Keratinocyte (primary cell): ENCODE measurements at regions not wholly inside any gene's neighbourhood (a gene's known extent, or its start where the extent isn't known, plus 50 kb on each side); places are given as distances from the start of the nearest gene placed in this dataset.
A peak's percentile ranks its signal among the peaks of the same experiment; 100 is the strongest.

Source experiments
- DNase-seq: peaks from one replicate; pipeline ENCODE4 v3.0.0-alpha.2; 2011; ENCODE audit warnings: low read depth, missing footprints, low spot score
- FAIRE-seq: peaks from 2 replicates; lab custom pipeline; 2011; peaks lifted over from hg19 to GRCh38; lab: Jason Lieb, UNC
- H2AFZ ChIP-seq: 2 replicates; pipeline ENCODE4 v1.6.0; 2012; ENCODE audit warnings: low read length, control low read depth, inconsistent platforms; ENCODE audit not compliant: control insufficient read depth
- H3K27ac ChIP-seq: 2 replicates; pipeline ENCODE4 v1.5.1; 2011; ENCODE audit warnings: low read length; ENCODE audit not compliant: control insufficient read depth, insufficient read depth
- H3K27me3 ChIP-seq: 3 replicates; pipeline ENCODE4 v1.6.0; 2011; ENCODE audit warnings: low read length; ENCODE audit not compliant: control insufficient read depth, insufficient read depth; ENCODE audit errors: extremely low read depth
- H3K36me3 ChIP-seq, 2 experiments: 2 replicates in 1 of 2; 3 replicates in 1 of 2; pipeline ENCODE4 v1.5.1; 2011; ENCODE audit warnings: low read length in 2 of 2, mild to moderate bottlenecking in 1 of 2; ENCODE audit not compliant: control insufficient read depth in 2 of 2, insufficient read depth in 2 of 2; ENCODE audit errors: extremely low read depth in 1 of 2
- H3K4me1 ChIP-seq: 3 replicates; pipeline ENCODE4 v1.5.1; 2011; ENCODE audit warnings: low read length; ENCODE audit not compliant: control insufficient read depth, insufficient read depth; ENCODE audit errors: extremely low read depth
- H3K4me2 ChIP-seq: 3 replicates; pipeline ENCODE4 v1.6.0; 2011; ENCODE audit warnings: low read depth, low read length; ENCODE audit not compliant: control insufficient read depth, insufficient read depth; ENCODE audit errors: extremely low read depth
- H3K4me3 ChIP-seq, 3 experiments: fragments of 200-600 bp in 1 of 3; sonication (generic) in 1 of 3; 2 replicates in 2 of 3; 3 replicates in 1 of 3; pipeline ENCODE4 v1.5.1; 2011 to 2016; ENCODE audit warnings: low read length in 3 of 3, mild to moderate bottlenecking in 3 of 3, control low read depth in 2 of 3, inconsistent platforms in 1 of 3, low read depth in 1 of 3, mixed read lengths in 1 of 3, mixed run types in 1 of 3, moderate library complexity in 1 of 3; ENCODE audit not compliant: control insufficient read depth in 2 of 3, insufficient read depth in 2 of 3; ENCODE audit errors: extremely low read depth in 1 of 3
- H3K79me2 ChIP-seq: 2 replicates; pipeline ENCODE4 v1.6.0; 2012; ENCODE audit warnings: low read length; ENCODE audit not compliant: control insufficient read depth, insufficient read depth
- H3K9ac ChIP-seq: 3 replicates; pipeline ENCODE4 v1.6.0; 2011; ENCODE audit warnings: low read length; ENCODE audit not compliant: control insufficient read depth, insufficient read depth; ENCODE audit errors: extremely low read depth
- H3K9me1 ChIP-seq: 3 replicates; pipeline ENCODE4 v1.6.0; 2011; ENCODE audit warnings: low read length; ENCODE audit not compliant: control insufficient read depth, insufficient read depth; ENCODE audit errors: extremely low read depth
- H3K9me3 ChIP-seq: 2 replicates; pipeline ENCODE4 v1.5.1; 2012; ENCODE audit warnings: low read depth, low read length; ENCODE audit not compliant: control insufficient read depth
- H4K20me1 ChIP-seq: 3 replicates; pipeline ENCODE4 v1.6.0; 2011; ENCODE audit warnings: low read length; ENCODE audit not compliant: control insufficient read depth, insufficient read depth; ENCODE audit errors: extremely low read depth
- CTCF ChIP-seq, 3 experiments: IDR thresholded peaks in 1 of 3; conservative IDR thresholded peaks in 1 of 3; optimal IDR thresholded peaks in 1 of 3; 2 replicates in 2 of 3; 3 replicates in 1 of 3; pipeline versions ENCODE3 to v1.5.1; 2011; ENCODE audit warnings: low read length in 3 of 3, mild to moderate bottlenecking in 3 of 3, moderate library complexity in 2 of 3, control low read depth in 1 of 3, inconsistent platforms in 1 of 3; ENCODE audit not compliant: insufficient read depth in 2 of 3; ENCODE audit errors: extremely low read depth in 1 of 3
- EZH2 ChIP-seq: IDR thresholded peaks from one replicate; pipeline ENCODE4 v1.6.1; 2012; ENCODE audit warnings: inconsistent platforms, mild to moderate bottlenecking, low read length, moderate library complexity
- dilution Hi-C: fragments of 300-500 bp; cut with MboI; formaldehyde crosslinking; loops from one replicate; pipeline ENCODE4 v1.7.0; 2020; ENCODE audit warnings: low sequenced_read_pairs; ENCODE audit not compliant: extremely low pct_ligation_motif_present

GRCh38 chr5:110085826-110086225 is 396.1 kb downstream of the MAN2A1 start:
- Histone ChIP-seq H3K79me2 (no peaks in the 10 kb centered on the region), H3K4me1 (peaks cover 25% of the 10 kb centered on the region), H3K9me1 (no peaks in the 10 kb centered on the region), H3K36me3 (no peaks in the 10 kb centered on the region), H3K9ac (no peak overlapping the region), H3K27ac (no peak overlapping the region), H4K20me1 (no peaks in the 10 kb centered on the region), H3K9me3 (no peaks in the 10 kb centered on the region), H2AFZ (no peak overlapping the region), H3K27me3 (no peaks in the 10 kb centered on the region), H3K4me2 (no peak overlapping the region), H3K4me3 (no peak overlapping the region)
- no peak for DNase-seq
- FAIRE-seq, result no peak
- dilution Hi-C loops, result no loop called here
- no peak for TF ChIP-seq CTCF (optimal IDR thresholded peaks at IDR 0.05 in 1 of 3, IDR thresholded peaks at IDR 0.05 in 1 of 3, conservative IDR thresholded peaks at IDR 0.05 in 1 of 3; ENCODE audit: extremely low read depth in 1 of 3, insufficient read depth in 2 of 3, low read length in 3 of 3)
- TF ChIP-seq EZH2, result no peak

GRCh38 chr5:110086658-110087388 is 397.1 kb downstream of the MAN2A1 start:
- H2AFZ ChIP-seq, result peak overlapping the region; percentile 8
- H3K27me3 ChIP-seq, result no peaks in the 10 kb centered on the region
- no peaks in the 10 kb centered on the region for H3K9me3 ChIP-seq
- H3K9me1 ChIP-seq, result no peaks in the 10 kb centered on the region
- H4K20me1 ChIP-seq, result no peaks in the 10 kb centered on the region
- dilution Hi-C loops, result no loop called here
- no peaks in the 10 kb centered on the region for H3K36me3 ChIP-seq
- H3K27ac ChIP-seq, result peak overlapping the region; percentile 43
- no peak overlapping the region for H3K9ac ChIP-seq
- TF ChIP-seq EZH2 (no peak), CTCF (optimal IDR thresholded peaks at IDR 0.05 in 1 of 3, IDR thresholded peaks at IDR 0.05 in 1 of 3, conservative IDR thresholded peaks at IDR 0.05 in 1 of 3; ENCODE audit: extremely low read depth in 1 of 3, insufficient read depth in 2 of 3, low read length in 3 of 3) (no peak)
- H3K4me2 ChIP-seq, result peak overlapping the region; percentile 38
- no peak overlapping the region for H3K4me3 ChIP-seq
- H3K4me1 ChIP-seq, result peaks cover 25% of the 10 kb centered on the region
- FAIRE-seq, result peak; percentile 88
- no peaks in the 10 kb centered on the region for H3K79me2 ChIP-seq
- peak; percentile 86 for DNase-seq
